D721Med (cell line): ENCODE measurements at regions not wholly inside any gene's neighbourhood (a gene's known extent, or its start where the extent isn't known, plus 50 kb on each side); places are given as distances from the start of the nearest gene placed in this dataset.

Experiments
- DNase-seq: peaks from one replicate; pipeline ENCODE4 v3.0.0; 2011; ENCODE audit warnings: low spot score; ENCODE audit not compliant: insufficient read length
- FAIRE-seq: peaks from 2 replicates; lab custom pipeline; 2011; peaks lifted over from hg19 to GRCh38; lab: Jason Lieb, UNC
- TF ChIP-seq, protein P1 (sequence below): IDR thresholded peaks from 2 replicates; pipeline ENCODE4 v1.5.1; 2012; ENCODE audit warnings: mild to moderate bottlenecking, control low read depth; ENCODE audit not compliant: insufficient read depth; ENCODE audit errors: missing control alignments

DNA sequence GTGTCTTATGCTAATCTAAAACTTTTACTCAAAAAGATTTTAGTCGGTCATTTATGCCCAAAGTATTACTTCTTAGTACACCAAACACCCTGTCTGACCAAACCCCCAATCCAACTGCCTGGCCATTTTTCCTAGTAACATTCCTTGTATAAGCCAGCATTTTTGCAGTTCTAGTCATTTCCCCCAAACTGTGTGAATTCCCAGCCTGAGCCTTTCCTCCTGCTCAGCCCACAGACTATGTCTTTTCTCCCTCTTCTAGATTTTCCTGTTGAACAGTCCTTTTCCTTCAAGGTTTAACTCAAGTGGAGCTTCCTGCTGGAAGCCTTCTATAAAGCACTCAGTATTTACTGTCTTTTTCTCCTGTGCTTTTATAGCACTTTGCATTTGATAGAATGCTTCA, 843.8 kb downstream of the USP25 start:
- FAIRE-seq = no peak
- TF ChIP-seq, protein P1, sequence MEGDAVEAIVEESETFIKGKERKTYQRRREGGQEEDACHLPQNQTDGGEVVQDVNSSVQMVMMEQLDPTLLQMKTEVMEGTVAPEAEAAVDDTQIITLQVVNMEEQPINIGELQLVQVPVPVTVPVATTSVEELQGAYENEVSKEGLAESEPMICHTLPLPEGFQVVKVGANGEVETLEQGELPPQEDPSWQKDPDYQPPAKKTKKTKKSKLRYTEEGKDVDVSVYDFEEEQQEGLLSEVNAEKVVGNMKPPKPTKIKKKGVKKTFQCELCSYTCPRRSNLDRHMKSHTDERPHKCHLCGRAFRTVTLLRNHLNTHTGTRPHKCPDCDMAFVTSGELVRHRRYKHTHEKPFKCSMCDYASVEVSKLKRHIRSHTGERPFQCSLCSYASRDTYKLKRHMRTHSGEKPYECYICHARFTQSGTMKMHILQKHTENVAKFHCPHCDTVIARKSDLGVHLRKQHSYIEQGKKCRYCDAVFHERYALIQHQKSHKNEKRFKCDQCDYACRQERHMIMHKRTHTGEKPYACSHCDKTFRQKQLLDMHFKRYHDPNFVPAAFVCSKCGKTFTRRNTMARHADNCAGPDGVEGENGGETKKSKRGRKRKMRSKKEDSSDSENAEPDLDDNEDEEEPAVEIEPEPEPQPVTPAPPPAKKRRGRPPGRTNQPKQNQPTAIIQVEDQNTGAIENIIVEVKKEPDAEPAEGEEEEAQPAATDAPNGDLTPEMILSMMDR = no peak

GRCh38 chr21:16577975-16578374, 848.2 kb downstream of the USP25 start:
- no peak for DNase-seq
- TF ChIP-seq, protein P1 = no peak
- FAIRE-seq = no peak

More for the DNA sequence above, 843.8 kb downstream of the USP25 start:
- no peak for DNase-seq

GRCh38 chr21:16578912-16579311, 849.1 kb downstream of the USP25 start:
- no peak for FAIRE-seq
- no peak for DNase-seq
- TF ChIP-seq, protein P1 = no peak

DNA sequence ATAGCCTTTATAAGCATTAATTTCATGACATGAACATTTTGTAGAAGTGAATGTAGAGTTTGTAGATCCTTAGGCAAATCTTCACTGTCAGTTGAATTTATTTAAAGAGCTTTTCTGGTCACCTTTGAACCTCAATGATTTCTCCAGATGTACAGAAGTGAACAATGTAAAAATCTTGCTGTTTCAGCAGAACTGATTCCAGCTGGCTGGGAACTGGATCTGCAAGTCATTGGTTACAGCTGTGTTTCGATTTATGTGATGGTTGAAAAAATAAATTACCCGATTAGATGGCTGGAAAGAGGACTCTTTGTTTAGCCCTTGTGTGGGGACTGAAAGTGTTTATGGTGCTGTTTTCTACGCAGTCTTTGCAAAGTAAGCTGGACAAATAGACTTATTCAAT, 849.8 kb downstream of the USP25 start:
- FAIRE-seq (no peak), DNase-seq (no peak)
- TF ChIP-seq, protein P1 = no peak

DNA sequence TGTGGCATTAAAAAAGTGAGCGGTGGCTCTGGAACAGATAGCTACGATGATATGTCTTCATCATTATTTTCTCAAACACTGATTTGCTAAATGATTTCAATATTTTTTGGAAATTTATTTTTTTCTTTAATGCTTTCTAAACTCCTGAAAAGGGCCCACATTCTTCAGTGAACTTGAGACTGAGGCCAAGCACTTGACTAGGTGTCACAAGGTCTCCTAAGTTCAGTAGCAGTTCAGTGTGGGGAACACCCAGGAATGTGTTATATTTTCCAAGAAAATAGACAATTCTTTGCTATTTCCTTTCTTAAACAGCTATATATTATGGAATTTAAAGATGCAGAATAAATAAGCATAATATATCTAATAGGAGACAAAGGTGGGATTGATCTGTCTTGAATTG, 850.9 kb downstream of the USP25 start:
- DNase-seq = no peak
- TF ChIP-seq, protein P1 = no peak

GRCh38 chr21:16583556-16583955, 853.8 kb downstream of the USP25 start:
- TF ChIP-seq, protein P1 = no peak
- FAIRE-seq (no peak), DNase-seq (no peak)

More for the DNA sequence above, 850.9 kb downstream of the USP25 start:
- no peak for FAIRE-seq

GRCh38 chr21:16584756-16585155, 855.0 kb downstream of the USP25 start:
- TF ChIP-seq, protein P1 = no peak
- DNase-seq (no peak), FAIRE-seq (no peak)
